Fibroblast of mammary gland (primary cell): ENCODE measurements at regions not wholly inside any gene's neighbourhood (a gene's known extent, or its start where the extent isn't known, plus 50 kb on each side); places are given as distances from the start of the nearest gene placed in this dataset.
A peak's percentile ranks its signal among the peaks of the same experiment; 100 is the strongest.

Source experiments
- DNase-seq: peaks from one replicate; pipeline ENCODE4 v3.0.0-alpha.2; 2010; ENCODE audit warnings: low read depth
- H3K4me3 ChIP-seq: 2 replicates; pipeline ENCODE4 v1.5.1; 2011; ENCODE audit warnings: low read depth, mild to moderate bottlenecking, low read length, moderate library complexity; ENCODE audit not compliant: control insufficient read depth
- TF ChIP-seq, protein P1 (sequence below): conservative IDR thresholded peaks from 2 replicates; pipeline ENCODE4 v1.5.1; 2011; ENCODE audit warnings: low read depth, low read length, inconsistent platforms; ENCODE audit not compliant: control insufficient read depth, insufficient read depth

DNA sequence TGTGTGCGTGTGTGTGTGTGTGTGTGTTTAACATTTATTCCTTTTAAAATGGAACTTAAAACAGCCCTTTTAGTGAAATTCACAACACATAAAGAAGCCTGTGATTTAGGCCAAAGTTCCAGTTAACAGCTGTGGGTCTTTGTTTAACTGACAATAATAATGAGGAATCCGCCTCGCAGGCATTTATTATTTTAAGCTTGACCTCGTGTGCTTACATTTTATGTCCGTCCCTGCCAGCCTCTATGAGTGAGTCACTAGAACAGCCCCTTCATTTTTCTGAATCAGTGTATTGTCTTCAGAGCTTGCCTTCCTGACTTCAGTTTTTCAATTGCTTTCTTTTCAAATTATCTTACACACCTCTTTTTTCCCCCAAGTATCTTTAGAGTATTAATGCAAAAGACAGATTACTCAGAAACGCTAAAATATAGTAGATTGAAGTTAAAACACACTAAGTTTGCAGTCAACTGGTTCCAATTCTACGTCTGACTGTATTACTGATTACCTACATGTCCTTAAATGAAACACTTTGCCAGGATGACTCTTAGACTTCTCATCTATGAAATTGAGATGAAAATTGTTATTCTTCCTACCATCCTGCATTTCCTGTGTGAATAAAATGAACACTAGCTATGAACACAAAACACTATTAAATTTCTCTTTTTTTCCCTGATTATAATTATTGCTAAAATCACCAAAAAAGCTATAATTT is 319.6 kb upstream of the HS3ST1 start:
- no peak overlapping the region for H3K4me3 ChIP-seq
- TF ChIP-seq, protein P1, sequence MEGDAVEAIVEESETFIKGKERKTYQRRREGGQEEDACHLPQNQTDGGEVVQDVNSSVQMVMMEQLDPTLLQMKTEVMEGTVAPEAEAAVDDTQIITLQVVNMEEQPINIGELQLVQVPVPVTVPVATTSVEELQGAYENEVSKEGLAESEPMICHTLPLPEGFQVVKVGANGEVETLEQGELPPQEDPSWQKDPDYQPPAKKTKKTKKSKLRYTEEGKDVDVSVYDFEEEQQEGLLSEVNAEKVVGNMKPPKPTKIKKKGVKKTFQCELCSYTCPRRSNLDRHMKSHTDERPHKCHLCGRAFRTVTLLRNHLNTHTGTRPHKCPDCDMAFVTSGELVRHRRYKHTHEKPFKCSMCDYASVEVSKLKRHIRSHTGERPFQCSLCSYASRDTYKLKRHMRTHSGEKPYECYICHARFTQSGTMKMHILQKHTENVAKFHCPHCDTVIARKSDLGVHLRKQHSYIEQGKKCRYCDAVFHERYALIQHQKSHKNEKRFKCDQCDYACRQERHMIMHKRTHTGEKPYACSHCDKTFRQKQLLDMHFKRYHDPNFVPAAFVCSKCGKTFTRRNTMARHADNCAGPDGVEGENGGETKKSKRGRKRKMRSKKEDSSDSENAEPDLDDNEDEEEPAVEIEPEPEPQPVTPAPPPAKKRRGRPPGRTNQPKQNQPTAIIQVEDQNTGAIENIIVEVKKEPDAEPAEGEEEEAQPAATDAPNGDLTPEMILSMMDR, result no peak
- DNase-seq, result peak; percentile 81

DNA sequence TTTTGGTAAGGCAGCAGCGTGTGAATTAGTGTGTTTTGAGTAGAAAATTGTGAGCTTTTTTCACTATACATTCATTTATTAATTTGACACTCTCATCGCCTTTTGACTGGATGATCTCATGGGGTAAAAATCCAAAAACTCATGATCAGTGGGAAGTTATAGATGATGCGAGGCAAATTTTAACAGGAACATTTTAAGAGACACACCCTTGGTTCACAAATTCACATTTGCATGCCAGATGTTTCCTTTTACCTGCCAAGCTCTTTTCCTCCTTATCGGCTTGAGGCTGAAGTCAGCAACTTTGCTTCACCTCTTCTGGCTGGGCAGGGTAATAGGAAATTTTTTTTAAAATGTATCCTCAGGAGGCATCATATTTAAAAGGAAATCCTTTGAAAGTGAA is 318.0 kb upstream of the HS3ST1 start:
- TF ChIP-seq, protein P1, result no peak
- H3K4me3 ChIP-seq, result no peak overlapping the region
- DNase-seq, result peak; percentile 32

DNA sequence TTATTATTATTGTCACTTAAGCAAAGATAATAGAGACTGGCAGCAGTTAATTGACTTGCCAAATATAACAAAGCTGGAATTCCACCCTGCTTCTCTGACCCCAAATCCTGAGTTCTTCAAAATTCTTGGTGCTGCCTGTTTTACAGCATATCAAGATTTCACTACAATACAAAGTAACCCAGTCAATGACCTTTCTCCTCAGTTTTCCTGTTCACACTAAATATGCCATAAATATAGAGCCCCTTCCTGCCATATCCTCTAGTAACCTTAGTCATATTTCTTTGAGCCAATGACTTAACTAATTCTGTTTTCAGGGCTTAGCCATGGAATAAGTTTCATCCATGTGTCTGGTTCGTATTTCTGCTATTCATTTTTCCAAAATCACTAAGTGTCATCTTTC is 315.3 kb upstream of the HS3ST1 start:
- DNase-seq, result no peak
- TF ChIP-seq, protein P1, result no peak

DNA sequence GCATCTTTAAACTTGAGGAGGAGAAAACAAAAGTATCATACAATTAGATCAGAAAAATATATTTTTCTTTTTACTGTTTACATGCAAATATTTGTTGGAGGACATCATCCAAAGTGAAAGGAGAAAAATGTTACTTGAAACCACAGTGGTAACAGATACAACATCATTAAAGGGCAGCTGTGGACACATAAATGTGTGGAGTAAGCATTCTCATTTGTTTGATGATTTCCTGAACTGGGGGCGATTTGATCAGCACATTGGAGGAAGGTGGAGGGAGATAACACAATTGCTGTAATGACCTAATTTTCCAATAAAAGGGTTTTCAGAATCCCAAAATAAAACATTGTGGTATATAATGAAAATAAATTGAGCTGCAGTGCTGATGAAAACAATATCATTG is 314.5 kb upstream of the HS3ST1 start:
- DNase-seq, result peak; percentile 18

More for the DNA sequence above, 315.3 kb upstream of the HS3ST1 start:
- no peak overlapping the region for H3K4me3 ChIP-seq

DNA sequence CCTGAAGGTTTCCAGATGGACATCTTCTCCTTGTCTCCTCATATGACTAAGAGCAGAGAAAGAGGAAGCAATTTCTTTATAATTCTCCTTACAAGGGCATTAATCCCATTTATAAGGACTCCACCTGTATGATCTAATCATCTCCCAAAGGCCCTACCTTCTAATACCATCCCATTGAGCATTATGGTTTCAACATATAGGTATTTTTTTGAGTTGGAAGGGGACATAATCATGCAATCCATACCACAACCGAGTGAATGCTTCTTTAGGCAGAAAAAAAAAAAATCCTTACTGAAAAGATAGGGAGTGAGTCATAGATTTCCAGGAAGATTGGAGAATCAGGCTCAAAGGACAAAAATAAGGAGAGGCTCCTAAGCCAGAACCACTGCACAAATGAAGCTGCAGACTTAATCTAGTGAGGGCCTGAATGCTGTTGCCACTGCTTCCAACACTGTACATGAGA is 312.5 kb upstream of the HS3ST1 start:
- no peak overlapping the region for H3K4me3 ChIP-seq
- TF ChIP-seq, protein P1, result no peak
- peak; percentile 31 for DNase-seq

More for the DNA sequence above, 314.5 kb upstream of the HS3ST1 start:
- no peak overlapping the region for H3K4me3 ChIP-seq
- TF ChIP-seq, protein P1, result no peak

DNA sequence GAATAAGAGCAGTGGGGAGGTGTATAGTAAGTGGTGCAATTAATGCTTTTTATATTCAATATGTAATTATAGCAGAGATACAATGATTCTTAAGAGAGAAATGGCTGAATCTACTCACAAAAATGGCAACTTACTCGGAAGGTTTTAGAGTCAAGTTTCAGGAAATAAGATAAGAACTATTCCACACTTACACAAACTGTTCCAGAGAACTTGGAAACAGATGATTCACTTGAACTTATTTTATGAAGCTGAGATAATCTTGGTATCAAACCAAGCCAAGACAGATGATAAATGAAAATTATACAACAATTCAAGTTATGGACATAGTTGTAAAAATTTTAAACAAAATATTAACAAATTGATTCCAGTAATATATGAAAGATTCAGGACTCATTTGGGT is 311.3 kb upstream of the HS3ST1 start:
- no peak overlapping the region for H3K4me3 ChIP-seq
- DNase-seq, result peak; percentile 24
- TF ChIP-seq, protein P1, result no peak
